Prostate gland (tissue), 2 donors: ENCODE measurements at regions not wholly inside any gene's neighbourhood (a gene's known extent, or its start where the extent isn't known, plus 50 kb on each side); places are given as distances from the start of the nearest gene placed in this dataset.
"Not testable (repeated sequence)": the region's sequence is repeated elsewhere in the genome, so short reads cannot be mapped to it uniquely, and the experiment has no call there.

Experiments used
- CTCF ChIP-seq, 4 experiments: fragments of 200-600 bp in 2 of 4; fragments of 450-650 bp in 2 of 4; sonication (generic) in 2 of 4; IDR thresholded peaks; 1 replicate in 3 of 4; 2 replicates in 1 of 4; pipeline ENCODE4 v1.5.1; 2016 to 2019; ENCODE audit warnings: antibody characterized with exemption in 4 of 4, mild to moderate bottlenecking in 2 of 4, moderate library complexity in 2 of 4
- POLR2A ChIP-seq: fragments of 450-650 bp; IDR thresholded peaks from one replicate; pipeline ENCODE4 v1.6.1; 2016; ENCODE audit warnings: antibody characterized with exemption, mild to moderate bottlenecking
- POLR2AphosphoS5 ChIP-seq: sonication (generic); formaldehyde crosslinking; IDR thresholded peaks from one replicate; pipeline ENCODE4 v1.6.1; 2017; ENCODE audit warnings: antibody characterized with exemption

- not testable (repeated sequence) for TF ChIP-seq CTCF (IDR thresholded peaks at IDR 0.05); POLR2A; POLR2AphosphoS5
These were observed 80.5 kb upstream of the TINAGL1 start for GRCh38 chr1:31495770-31496169.
